ENCODE measurements at regions not wholly inside any gene's neighbourhood (a gene's known extent, or its start where the extent isn't known, plus 50 kb on each side); places are given as distances from the start of the nearest gene placed in this dataset.

- DNase-seq (ENCODE audit: low read depth): no peak
Measured at GRCh38 chr5:74186356-74187315, 453.9 kb downstream of the ENC1 start.

GRCh38 chr5:74185599-74185998 lies 454.9 kb downstream of the ENC1 start:
- DNase-seq (ENCODE audit: low read depth): no peak

GRCh38 chr5:74184649-74185048 lies 455.9 kb downstream of the ENC1 start:
- DNase-seq (ENCODE audit: low read depth): no peak

- DNase-seq (ENCODE audit: low read depth): no peak
Measured at GRCh38 chr5:74183041-74183440, 457.5 kb downstream of the ENC1 start.

GRCh38 chr5:74182603-74183002 lies 457.9 kb downstream of the ENC1 start:
- DNase-seq (ENCODE audit: low read depth): no peak

GRCh38 chr5:74179701-74180100 lies 460.8 kb downstream of the ENC1 start:
- DNase-seq (ENCODE audit: low read depth): no peak

GRCh38 chr5:74179179-74179578 lies 461.3 kb downstream of the ENC1 start:
- DNase-seq (ENCODE audit: low read depth): no peak

GRCh38 chr5:74177961-74178360 lies 462.6 kb downstream of the ENC1 start:
- DNase-seq (ENCODE audit: low read depth): no peak

- no peak for DNase-seq (ENCODE audit: low read depth)
Measured at GRCh38 chr5:74174366-74174765, 466.2 kb downstream of the ENC1 start.

GRCh38 chr5:74173665-74174064 lies 466.9 kb downstream of the ENC1 start:
- DNase-seq (ENCODE audit: low read depth): no peak

- no peak for DNase-seq (ENCODE audit: low read depth)
Measured at GRCh38 chr5:74173241-74173640, 467.3 kb downstream of the ENC1 start.

GRCh38 chr5:74169701-74170100 lies 470.8 kb downstream of the ENC1 start:
- DNase-seq (ENCODE audit: low read depth): no peak

GRCh38 chr5:74167930-74168315 lies 472.6 kb downstream of the ENC1 start:
- DNase-seq (ENCODE audit: low read depth): no peak

GRCh38 chr5:74167206-74167929 lies 473.2 kb downstream of the ENC1 start:
- no peak for DNase-seq (ENCODE audit: low read depth)

- no peak for DNase-seq (ENCODE audit: low read depth)
Measured at GRCh38 chr5:74166064-74166463, 474.5 kb downstream of the ENC1 start.

GRCh38 chr5:74164725-74165235 lies 475.7 kb downstream of the ENC1 start:
- DNase-seq (ENCODE audit: low read depth): no peak

GRCh38 chr5:74162524-74162923 lies 478.0 kb downstream of the ENC1 start:
- DNase-seq (ENCODE audit: low read depth): no peak

- no peak for DNase-seq (ENCODE audit: low read depth)
Measured at GRCh38 chr5:74161170-74161569, 479.4 kb downstream of the ENC1 start.

- DNase-seq (ENCODE audit: low read depth): no peak
Measured at GRCh38 chr5:74156728-74157383, 483.7 kb downstream of the ENC1 start.

- DNase-seq (ENCODE audit: low read depth): no peak
Measured at GRCh38 chr5:74155501-74155900, 485.0 kb downstream of the ENC1 start.

GRCh38 chr5:74154526-74154925 lies 486.0 kb downstream of the ENC1 start:
- DNase-seq (ENCODE audit: low read depth): no peak

GRCh38 chr5:74153255-74153790 lies 487.2 kb downstream of the ENC1 start:
- DNase-seq (ENCODE audit: low read depth): no peak
